Tibial artery (tissue), 4 donors: ENCODE measurements at regions not wholly inside any gene's neighbourhood (a gene's known extent, or its start where the extent isn't known, plus 50 kb on each side); places are given as distances from the start of the nearest gene placed in this dataset.

Experiments used
- DNase-seq, 2 donors: peaks; one replicate each; pipeline ENCODE4 v3.0.0-alpha.2; 2019
- H3K27ac ChIP-seq, 2 donors: fragments of 200-600 bp; sonication (generic) in 1 of 2; 1 replicate in 1 of 2; 2 replicates in 1 of 2; pipeline ENCODE4 v1.5.1; 2018 to 2019; ENCODE audit warnings: mild to moderate bottlenecking in 1 of 2
- H3K27me3 ChIP-seq, 2 donors: fragments of 200-600 bp; sonication (generic) in 1 of 2; one replicate each; pipeline versions ENCODE4 v1.5.1 to v1.6.0; 2016 to 2019
- H3K36me3 ChIP-seq, 3 donors: fragments of 200-600 bp; sonication (generic) in 2 of 3; one replicate each; pipeline ENCODE4 v1.5.1; 2016 to 2019; ENCODE audit warnings: mild to moderate bottlenecking in 2 of 3
- H3K4me1 ChIP-seq, 4 donors: fragments of 200-600 bp; sonication (generic) in 2 of 4; 1 replicate in 3 of 4; 2 replicates in 1 of 4; pipeline ENCODE4 v1.5.1; 2016 to 2019
- H3K4me3 ChIP-seq, 2 donors: fragments of 200-600 bp; sonication (generic) in 1 of 2; 1 replicate in 1 of 2; 2 replicates in 1 of 2; pipeline ENCODE4 v1.5.1; 2018 to 2019; ENCODE audit warnings: mild to moderate bottlenecking in 2 of 2
- H3K9me3 ChIP-seq, 3 donors: fragments of 200-600 bp; sonication (generic) in 1 of 3; one replicate each; pipeline ENCODE4 v1.5.1; 2016 to 2019
- CTCF ChIP-seq, 2 experiments: fragments of 200-600 bp in 1 of 2; fragments of 450-650 bp in 1 of 2; IDR thresholded peaks; one replicate each; pipeline ENCODE4 v1.5.1; 2017 to 2019; ENCODE audit warnings: antibody characterized with exemption in 2 of 2, mild to moderate bottlenecking in 1 of 2, moderate library complexity in 1 of 2
- intact Hi-C: fragments of 100-400 bp; cut with DNase I; formaldehyde crosslinking; loops from one replicate; pipeline ENCODE4 v1.15.0; 2023; ENCODE audit warnings: low total_unique reads

- DNase-seq: no peak
- H3K9me3 ChIP-seq: no peaks in the 10 kb centered on the region
- H3K4me3 ChIP-seq: no peak overlapping the region
- peaks cover 20 to 37% (median 30%) of the 10 kb centered on the region in 3 donors for H3K36me3 ChIP-seq
- no peak overlapping the region for H3K27ac ChIP-seq
- no peak for TF ChIP-seq CTCF (IDR thresholded peaks at IDR 0.05)
- no peaks in the 10 kb centered on the region for H3K27me3 ChIP-seq
- intact Hi-C loops: no loop called here
- H3K4me1 ChIP-seq: peaks cover 0 to 16% (median 9%) of the 10 kb centered on the region in 4 donors
These were observed 142.4 kb downstream of the CRYBB2 start for GRCh38 chr22:25361899-25362214.

DNA sequence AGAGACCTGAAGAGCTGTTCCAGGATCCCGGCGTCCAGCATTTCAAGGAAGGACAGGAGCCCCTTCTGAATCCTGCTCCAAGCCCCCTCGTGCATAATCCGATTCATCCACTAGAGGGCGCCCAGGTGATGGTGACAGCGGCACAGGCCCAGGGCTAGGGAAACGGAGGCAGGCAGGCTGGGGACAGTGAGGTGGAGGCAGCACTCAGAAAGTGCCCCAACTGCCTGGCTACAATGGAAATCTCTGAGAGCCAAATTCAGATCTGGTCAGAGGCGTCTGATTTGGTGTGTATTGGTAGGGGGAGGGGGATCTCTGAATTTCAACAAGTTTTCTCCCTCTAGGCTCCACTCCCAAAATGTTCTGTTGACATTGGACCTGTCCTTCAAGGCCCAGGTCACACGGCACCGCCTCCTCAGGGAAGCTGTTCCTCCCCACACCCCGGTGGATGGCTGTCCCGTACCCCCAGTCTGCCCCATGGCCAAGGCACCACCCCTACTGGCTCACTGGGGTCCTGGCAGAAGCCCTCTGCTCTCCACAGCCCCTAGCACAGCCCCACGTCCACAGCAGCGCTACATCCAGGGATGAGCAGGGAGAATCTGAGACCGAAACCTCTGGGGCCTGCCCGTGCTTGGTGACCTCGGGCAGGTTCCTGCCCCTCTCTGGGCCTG is 142.9 kb downstream of the CRYBB2 start:
- Histone ChIP-seq H3K27me3 (no peaks in the 10 kb centered on the region), H3K4me3 (no peak overlapping the region), H3K27ac (no peak overlapping the region), H3K9me3 (no peaks in the 10 kb centered on the region), H3K4me1 (peaks cover 0 to 16% (median 9%) of the 10 kb centered on the region in 4 donors), H3K36me3 (peaks cover 15 to 32% (median 25%) of the 10 kb centered on the region in 3 donors)
- intact Hi-C loops: no loop called here
- TF ChIP-seq CTCF (IDR thresholded peaks at IDR 0.05): peak; percentile 77 to 84
- DNase-seq: peak; percentile 60 to 77

DNA sequence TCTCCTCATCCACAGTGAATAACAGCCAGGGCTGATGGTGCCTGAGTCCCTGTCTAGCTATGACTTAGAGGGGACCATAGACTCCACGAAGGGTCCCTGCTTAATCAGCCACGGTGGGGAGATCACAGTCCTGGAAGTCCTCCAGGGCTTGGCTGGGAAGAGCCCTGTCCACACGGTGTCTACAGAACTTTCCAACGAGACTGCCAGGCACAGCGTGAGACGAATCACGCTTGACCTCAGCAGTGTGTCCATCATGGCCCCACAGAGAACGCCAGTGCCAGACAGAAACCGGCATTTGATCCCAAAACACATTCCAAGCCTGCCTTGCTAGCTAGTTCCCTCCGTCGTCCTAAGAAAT is 143.4 kb downstream of the CRYBB2 start:
- intact Hi-C loops: no loop called here
- peak in 1 of 2 donors; percentile 17 for DNase-seq
- H3K27ac ChIP-seq: no peak overlapping the region

GRCh38 chr22:25363474-25363873 is 144.0 kb downstream of the CRYBB2 start:
- H3K27me3 ChIP-seq: no peaks in the 10 kb centered on the region
- H3K9me3 ChIP-seq: no peaks in the 10 kb centered on the region
- TF ChIP-seq CTCF (IDR thresholded peaks at IDR 0.05): no peak
- no peak overlapping the region for H3K27ac ChIP-seq
- H3K4me3 ChIP-seq: no peak overlapping the region
- H3K4me1 ChIP-seq: peaks cover 0 to 16% (median 9%) of the 10 kb centered on the region in 4 donors
- peak in 1 of 2 donors; percentile 44 for DNase-seq
- intact Hi-C loops: no loop called here
- H3K36me3 ChIP-seq: peaks cover 9 to 21% (median 14%) of the 10 kb centered on the region in 3 donors

More for the DNA sequence above, 143.4 kb downstream of the CRYBB2 start:
- Histone ChIP-seq H3K4me3 (no peak overlapping the region), H3K27me3 (no peaks in the 10 kb centered on the region), H3K36me3 (peaks cover 10 to 27% (median 20%) of the 10 kb centered on the region in 3 donors), H3K4me1 (peaks cover 0 to 16% (median 9%) of the 10 kb centered on the region in 4 donors), H3K9me3 (no peaks in the 10 kb centered on the region)
- TF ChIP-seq CTCF (IDR thresholded peaks at IDR 0.05): no peak

DNA sequence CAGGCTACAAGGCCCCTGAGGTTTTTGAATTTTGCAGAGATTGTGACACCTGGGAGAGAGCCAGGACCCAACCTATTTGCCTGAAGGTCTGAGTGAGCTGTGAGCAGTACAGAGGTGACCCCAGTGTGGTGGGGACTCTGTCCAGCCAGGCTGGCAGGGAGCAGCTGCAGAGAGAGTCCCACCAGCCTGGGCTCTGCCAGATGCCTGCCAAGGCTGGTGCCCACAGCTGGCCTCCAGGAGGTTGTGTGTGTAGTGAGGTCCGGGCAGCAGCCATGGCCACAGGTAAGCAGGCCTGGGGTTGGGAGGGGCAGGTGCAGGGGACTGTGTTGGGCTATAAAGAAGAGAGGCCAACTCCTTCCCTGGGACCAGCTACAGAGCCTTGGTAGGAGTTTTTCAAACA is 144.8 kb downstream of the CRYBB2 start:
- Histone ChIP-seq H3K4me3 (no peak overlapping the region), H3K4me1 (peaks cover 0 to 16% (median 9%) of the 10 kb centered on the region in 4 donors), H3K27ac (no peak overlapping the region), H3K36me3 (peaks cover 6 to 15% (median 8%) of the 10 kb centered on the region in 3 donors), H3K27me3 (no peaks in the 10 kb centered on the region), H3K9me3 (no peaks in the 10 kb centered on the region)
- intact Hi-C loops: no loop called here
- DNase-seq: peak; percentile 15 to 52
- no peak for TF ChIP-seq CTCF (IDR thresholded peaks at IDR 0.05)
